ENCODE measurements at regions not wholly inside any gene's neighbourhood (a gene's known extent, or its start where the extent isn't known, plus 50 kb on each side); places are given as distances from the start of the nearest gene placed in this dataset.

DNA sequence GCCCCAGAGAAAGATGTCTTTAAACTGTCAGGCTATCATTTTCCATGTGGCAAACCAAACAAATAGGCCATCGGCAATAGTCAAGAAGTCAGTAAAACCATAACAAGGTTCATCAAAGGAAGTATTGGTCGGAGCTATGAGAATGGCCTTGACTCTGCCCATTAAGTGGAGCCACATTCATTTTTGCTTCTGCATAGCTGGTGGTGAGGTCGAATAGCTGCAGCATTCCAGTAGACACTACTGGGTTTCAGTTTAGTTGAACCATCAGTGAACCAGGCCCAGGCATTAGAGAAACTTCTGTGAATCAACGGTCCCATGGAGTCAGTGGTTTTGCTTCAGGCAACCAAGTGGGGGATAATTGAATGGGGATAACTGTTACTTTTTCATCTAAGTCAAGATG lies 92.0 kb upstream of the MED14 start:
- no peak for DNase-seq
- Histone ChIP-seq H3K36me3 (no peaks in the 10 kb centered on the region), H3K9me3 (no peaks in the 10 kb centered on the region), H3K27ac (no peak overlapping the region), H3K27me3 (no peaks in the 10 kb centered on the region), H3K4me3 (no peak overlapping the region), H3K4me1 (no peaks in the 10 kb centered on the region)
- intact Hi-C loops (cut with DNase I), result no loop called here
- TF ChIP-seq, protein P1, sequence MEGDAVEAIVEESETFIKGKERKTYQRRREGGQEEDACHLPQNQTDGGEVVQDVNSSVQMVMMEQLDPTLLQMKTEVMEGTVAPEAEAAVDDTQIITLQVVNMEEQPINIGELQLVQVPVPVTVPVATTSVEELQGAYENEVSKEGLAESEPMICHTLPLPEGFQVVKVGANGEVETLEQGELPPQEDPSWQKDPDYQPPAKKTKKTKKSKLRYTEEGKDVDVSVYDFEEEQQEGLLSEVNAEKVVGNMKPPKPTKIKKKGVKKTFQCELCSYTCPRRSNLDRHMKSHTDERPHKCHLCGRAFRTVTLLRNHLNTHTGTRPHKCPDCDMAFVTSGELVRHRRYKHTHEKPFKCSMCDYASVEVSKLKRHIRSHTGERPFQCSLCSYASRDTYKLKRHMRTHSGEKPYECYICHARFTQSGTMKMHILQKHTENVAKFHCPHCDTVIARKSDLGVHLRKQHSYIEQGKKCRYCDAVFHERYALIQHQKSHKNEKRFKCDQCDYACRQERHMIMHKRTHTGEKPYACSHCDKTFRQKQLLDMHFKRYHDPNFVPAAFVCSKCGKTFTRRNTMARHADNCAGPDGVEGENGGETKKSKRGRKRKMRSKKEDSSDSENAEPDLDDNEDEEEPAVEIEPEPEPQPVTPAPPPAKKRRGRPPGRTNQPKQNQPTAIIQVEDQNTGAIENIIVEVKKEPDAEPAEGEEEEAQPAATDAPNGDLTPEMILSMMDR (IDR thresholded peaks at IDR 0.05), result no peak
- no peak for ATAC-seq

DNA sequence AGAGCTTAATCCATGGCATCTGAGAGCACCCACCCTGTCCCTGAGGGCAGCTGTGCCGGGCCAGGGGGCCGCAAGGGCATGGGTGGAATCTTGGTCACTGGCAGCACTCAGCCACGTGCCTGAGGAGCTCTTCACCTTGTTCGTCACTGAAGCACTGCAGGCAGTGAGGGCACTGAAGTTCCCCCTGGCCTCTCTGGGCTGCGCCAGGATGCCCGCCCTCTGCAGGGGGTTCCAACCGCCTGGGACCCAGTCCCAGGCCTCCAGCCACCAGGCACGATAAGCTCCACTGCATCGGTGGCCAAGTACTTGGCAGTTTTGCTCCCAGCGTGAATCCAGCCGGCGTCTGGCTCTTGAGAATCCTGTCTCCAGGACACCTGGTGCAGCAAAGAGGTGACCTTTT lies 96.4 kb upstream of the MED14 start:
- TF ChIP-seq, protein P1 (IDR thresholded peaks at IDR 0.05), result no peak
- H3K36me3 ChIP-seq, result no peaks in the 10 kb centered on the region
- H3K27ac ChIP-seq, result no peak overlapping the region
- DNase-seq, result no peak
- no peak for ATAC-seq
- no peak overlapping the region for H3K4me3 ChIP-seq
- intact Hi-C loops (cut with DNase I), result no loop called here
- H3K27me3 ChIP-seq, result no peaks in the 10 kb centered on the region
- H3K9me3 ChIP-seq, result no peaks in the 10 kb centered on the region
- no peaks in the 10 kb centered on the region for H3K4me1 ChIP-seq

GRCh38 chrX:40832723-40833122 lies 97.4 kb upstream of the MED14 start:
- ATAC-seq, result no peak
- TF ChIP-seq, protein P1 (IDR thresholded peaks at IDR 0.05), result no peak
- Histone ChIP-seq H3K36me3 (no peaks in the 10 kb centered on the region), H3K9me3 (no peaks in the 10 kb centered on the region), H3K4me1 (no peaks in the 10 kb centered on the region), H3K27ac (no peak overlapping the region), H3K4me3 (no peak overlapping the region), H3K27me3 (no peaks in the 10 kb centered on the region)
- intact Hi-C loops (cut with DNase I), result no loop called here
- no peak for DNase-seq

DNA sequence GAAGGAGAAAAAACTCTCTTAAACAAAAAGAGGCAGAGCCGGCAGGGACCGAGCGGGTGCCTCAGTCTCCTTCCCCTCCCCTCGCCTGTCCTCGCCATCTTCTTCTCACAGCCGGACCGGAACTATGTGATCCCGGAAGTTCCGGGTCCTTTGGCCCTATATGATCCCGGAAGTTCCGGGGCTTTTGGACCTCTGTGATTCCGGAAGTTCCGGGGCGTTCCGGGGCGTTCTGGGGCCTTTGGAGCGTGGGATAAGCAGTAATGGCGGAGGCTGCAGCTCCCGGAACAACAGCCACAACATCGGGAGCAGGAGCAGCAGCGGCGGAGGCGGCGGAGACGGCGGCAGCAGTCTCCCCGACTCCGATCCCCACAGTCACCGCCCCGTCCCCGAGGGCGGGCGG lies 98.9 kb upstream of the MED14 start:
- no peaks in the 10 kb centered on the region for H3K36me3 ChIP-seq
- no peak for ATAC-seq
- H3K27me3 ChIP-seq, result no peaks in the 10 kb centered on the region
- H3K4me1 ChIP-seq, result no peaks in the 10 kb centered on the region
- no peaks in the 10 kb centered on the region for H3K9me3 ChIP-seq
- no peak overlapping the region for H3K4me3 ChIP-seq
- H3K27ac ChIP-seq, result no peak overlapping the region
- TF ChIP-seq, protein P1 (IDR thresholded peaks at IDR 0.05), result no peak
- no peak for DNase-seq
- intact Hi-C loops (cut with DNase I), result no loop called here

DNA sequence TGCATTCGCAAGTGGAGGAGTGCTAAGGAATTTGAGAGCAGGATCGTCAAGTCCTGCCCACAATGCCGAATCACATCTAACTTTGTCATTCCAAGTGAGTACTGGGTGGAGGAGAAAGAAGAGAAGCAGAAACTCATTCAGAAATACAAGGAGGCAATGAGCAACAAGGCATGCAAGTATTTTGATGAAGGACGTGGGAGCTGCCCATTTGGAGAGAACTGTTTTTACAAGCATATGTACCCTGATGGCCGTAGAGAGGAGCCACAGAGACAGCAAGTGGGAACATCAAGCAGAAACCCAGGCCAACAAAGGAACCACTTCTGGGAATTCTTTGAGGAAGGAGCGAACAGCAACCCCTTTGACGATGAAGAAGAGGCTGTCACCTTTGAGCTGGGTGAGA lies 100.2 kb upstream of the MED14 start:
- H3K4me1 ChIP-seq, result no peaks in the 10 kb centered on the region
- TF ChIP-seq, protein P1 (IDR thresholded peaks at IDR 0.05), result no peak
- no peak overlapping the region for H3K4me3 ChIP-seq
- ATAC-seq (peak; percentile 46), DNase-seq (no peak)
- H3K27ac ChIP-seq, result no peak overlapping the region
- H3K9me3 ChIP-seq, result no peaks in the 10 kb centered on the region
- no peaks in the 10 kb centered on the region for H3K36me3 ChIP-seq
- H3K27me3 ChIP-seq, result no peaks in the 10 kb centered on the region
- intact Hi-C loops (cut with DNase I), result no loop called here

DNA sequence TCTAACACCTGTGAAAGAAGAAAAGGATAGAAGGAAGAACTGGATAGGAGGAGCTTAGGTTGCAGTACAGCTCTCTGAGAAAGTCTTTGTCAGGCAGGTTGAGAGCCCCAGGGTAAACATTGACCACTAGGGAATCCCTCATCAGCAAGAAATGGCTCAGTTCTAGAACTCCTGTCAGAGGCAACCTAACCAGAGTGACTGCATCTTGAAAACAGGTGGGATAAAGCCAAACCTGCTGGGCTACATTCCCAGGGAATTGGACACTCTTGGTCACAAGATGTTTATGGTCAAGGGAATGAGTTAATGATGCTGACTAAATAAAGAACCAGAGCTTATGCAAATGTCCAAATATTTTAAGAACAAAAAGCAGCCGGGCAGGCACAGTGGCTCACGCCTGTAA lies 108.3 kb upstream of the MED14 start:
- Histone ChIP-seq H3K27me3 (no peaks in the 10 kb centered on the region), H3K4me1 (no peaks in the 10 kb centered on the region), H3K9me3 (no peaks in the 10 kb centered on the region), H3K4me3 (no peak overlapping the region), H3K36me3 (no peaks in the 10 kb centered on the region), H3K27ac (no peak overlapping the region)
- ATAC-seq, result no peak
- TF ChIP-seq, protein P1 (IDR thresholded peaks at IDR 0.05), result no peak
- intact Hi-C loops (cut with DNase I), result no loop called here
- no peak for DNase-seq

Data from upper lobe of right lung (tissue), 1 donor.